ENCODE measurements at regions not wholly inside any gene's neighbourhood (a gene's known extent, or its start where the extent isn't known, plus 50 kb on each side); places are given as distances from the start of the nearest gene placed in this dataset.

- TF ChIP-seq POLR2A (IDR thresholded peaks at IDR 0.05): no peak
- TF ChIP-seq, protein P1, sequence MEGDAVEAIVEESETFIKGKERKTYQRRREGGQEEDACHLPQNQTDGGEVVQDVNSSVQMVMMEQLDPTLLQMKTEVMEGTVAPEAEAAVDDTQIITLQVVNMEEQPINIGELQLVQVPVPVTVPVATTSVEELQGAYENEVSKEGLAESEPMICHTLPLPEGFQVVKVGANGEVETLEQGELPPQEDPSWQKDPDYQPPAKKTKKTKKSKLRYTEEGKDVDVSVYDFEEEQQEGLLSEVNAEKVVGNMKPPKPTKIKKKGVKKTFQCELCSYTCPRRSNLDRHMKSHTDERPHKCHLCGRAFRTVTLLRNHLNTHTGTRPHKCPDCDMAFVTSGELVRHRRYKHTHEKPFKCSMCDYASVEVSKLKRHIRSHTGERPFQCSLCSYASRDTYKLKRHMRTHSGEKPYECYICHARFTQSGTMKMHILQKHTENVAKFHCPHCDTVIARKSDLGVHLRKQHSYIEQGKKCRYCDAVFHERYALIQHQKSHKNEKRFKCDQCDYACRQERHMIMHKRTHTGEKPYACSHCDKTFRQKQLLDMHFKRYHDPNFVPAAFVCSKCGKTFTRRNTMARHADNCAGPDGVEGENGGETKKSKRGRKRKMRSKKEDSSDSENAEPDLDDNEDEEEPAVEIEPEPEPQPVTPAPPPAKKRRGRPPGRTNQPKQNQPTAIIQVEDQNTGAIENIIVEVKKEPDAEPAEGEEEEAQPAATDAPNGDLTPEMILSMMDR (IDR thresholded peaks at IDR 0.05): no peak
These were observed 117.2 kb upstream of the PRNP start for GRCh38 chr20:4569092-4569491.
